IPS DF 6.9 (cell line): ENCODE measurements at regions not wholly inside any gene's neighbourhood (a gene's known extent, or its start where the extent isn't known, plus 50 kb on each side); places are given as distances from the start of the nearest gene placed in this dataset.

Experiments used
- DNase-seq: peaks from one replicate; pipeline ENCODE4 v3.0.0-alpha.2; 2013; ENCODE audit warnings: low read depth, low spot score
- H3K27ac ChIP-seq: one replicate; pipeline ENCODE4 v1.5.1; 2013; ENCODE audit warnings: low read length, control low read depth
- H3K27me3 ChIP-seq: 2 replicates; pipeline ENCODE4 v1.6.1; 2013; ENCODE audit warnings: mild to moderate bottlenecking, low read length; ENCODE audit not compliant: control insufficient read depth, insufficient read depth
- H3K36me3 ChIP-seq: 2 replicates; pipeline ENCODE4 v1.6.1; 2013; ENCODE audit warnings: low read length; ENCODE audit not compliant: control insufficient read depth, insufficient read depth
- H3K4me1 ChIP-seq: 2 replicates; pipeline ENCODE4 v1.6.1; 2013; ENCODE audit warnings: low read length; ENCODE audit not compliant: control insufficient read depth, insufficient read depth
- H3K4me3 ChIP-seq: 2 replicates; pipeline ENCODE4 v1.5.1; 2013; ENCODE audit warnings: mild to moderate bottlenecking, low read length
- H3K9me3 ChIP-seq: 2 replicates; pipeline ENCODE4 v1.6.1; 2013; ENCODE audit warnings: low read length, inconsistent platforms; ENCODE audit not compliant: control insufficient read depth, insufficient read depth
- whole genome bisulfite sequencing: extraction: QIAGEN DNeasy Blood & Tissue Kit; methylation state at CpG from one replicate; pipeline ENCODE4 v1.1.7; 2013; ENCODE audit warnings: mixed read lengths, missing lambda C conversion rate; ENCODE audit not compliant: insufficient read length, insufficient coverage; 5-methylcytosine and 5-hydroxymethylcytosine counted together

GRCh38 chr2:226140594-226140993 is 659.0 kb downstream of the IRS1 start:
- Histone ChIP-seq H3K27me3 (no peaks in the 10 kb centered on the region), H3K36me3 (no peaks in the 10 kb centered on the region), H3K9me3 (no peaks in the 10 kb centered on the region), H3K4me3 (no peak overlapping the region), H3K4me1 (no peaks in the 10 kb centered on the region), H3K27ac (no peak overlapping the region)
- no CpG with 5 or more reads among the region's 2 CpGs for WGBS
- no peak for DNase-seq

DNA sequence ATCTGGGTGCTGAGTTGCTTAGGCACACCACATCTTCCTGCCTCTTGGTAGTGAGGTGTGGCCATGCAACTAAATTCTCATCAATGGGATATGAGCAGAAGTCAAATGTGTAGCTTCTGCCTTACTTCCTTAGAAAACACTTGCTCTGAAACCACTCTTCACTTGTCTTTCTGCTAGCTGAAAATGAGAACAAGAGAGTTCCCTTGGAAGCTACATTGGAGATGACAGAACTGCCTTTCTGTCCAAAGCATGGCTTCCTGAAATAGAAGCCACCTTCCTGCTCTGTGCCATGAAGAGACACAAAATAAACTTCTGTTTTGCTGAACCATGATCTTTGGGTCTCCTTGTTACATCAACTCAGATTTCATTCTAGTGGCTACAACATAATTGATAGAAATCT is 659.9 kb downstream of the IRS1 start:
- Histone ChIP-seq H3K27me3 (no peaks in the 10 kb centered on the region), H3K4me1 (no peaks in the 10 kb centered on the region), H3K27ac (no peak overlapping the region), H3K36me3 (no peaks in the 10 kb centered on the region), H3K9me3 (no peaks in the 10 kb centered on the region), H3K4me3 (no peak overlapping the region)
- DNase-seq = no peak

DNA sequence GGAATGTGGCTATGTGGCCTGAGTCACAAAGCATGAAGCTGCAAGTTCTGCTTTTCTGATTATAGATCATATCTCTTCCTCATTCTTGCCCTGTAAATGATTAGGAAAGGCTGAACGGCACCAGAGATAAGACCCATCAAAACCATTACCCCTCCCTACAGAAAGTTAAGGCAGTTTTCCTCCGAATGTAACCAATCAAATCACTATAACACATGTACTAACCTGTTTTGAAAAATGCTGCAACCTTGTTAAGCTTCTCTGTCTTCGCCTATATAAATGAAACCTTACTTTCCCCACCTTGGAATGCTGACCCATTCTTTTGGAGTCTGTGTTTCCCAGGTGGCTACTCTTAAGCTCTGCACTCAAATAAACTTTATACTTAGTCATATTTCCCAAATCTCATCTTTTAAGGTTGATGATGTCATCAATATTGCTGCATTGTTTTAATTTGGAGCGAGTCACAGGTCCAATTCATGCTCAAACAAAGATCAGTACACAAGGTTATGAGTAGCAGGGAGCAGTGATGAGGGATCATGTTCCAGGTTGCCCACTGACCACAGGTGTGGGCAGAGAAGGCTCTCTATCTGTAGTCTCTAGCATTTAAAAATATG is 662.3 kb downstream of the IRS1 start:
- H3K27ac ChIP-seq = no peak overlapping the region
- H3K4me3 ChIP-seq = no peak overlapping the region
- no peaks in the 10 kb centered on the region for H3K36me3 ChIP-seq
- no CpG with 5 or more reads among the region's 4 CpGs for WGBS
- H3K4me1 ChIP-seq = no peaks in the 10 kb centered on the region
- no peak for DNase-seq
- H3K27me3 ChIP-seq = no peaks in the 10 kb centered on the region
- H3K9me3 ChIP-seq = no peaks in the 10 kb centered on the region

- Histone ChIP-seq H3K27ac (no peak overlapping the region), H3K4me1 (no peaks in the 10 kb centered on the region), H3K36me3 (no peaks in the 10 kb centered on the region), H3K4me3 (no peak overlapping the region), H3K9me3 (no peaks in the 10 kb centered on the region), H3K27me3 (no peaks in the 10 kb centered on the region)
- DNase-seq = no peak
- no CpG with 5 or more reads among the region's 4 CpGs for WGBS
These were observed 662.9 kb downstream of the IRS1 start for GRCh38 chr2:226136739-226137138.

DNA sequence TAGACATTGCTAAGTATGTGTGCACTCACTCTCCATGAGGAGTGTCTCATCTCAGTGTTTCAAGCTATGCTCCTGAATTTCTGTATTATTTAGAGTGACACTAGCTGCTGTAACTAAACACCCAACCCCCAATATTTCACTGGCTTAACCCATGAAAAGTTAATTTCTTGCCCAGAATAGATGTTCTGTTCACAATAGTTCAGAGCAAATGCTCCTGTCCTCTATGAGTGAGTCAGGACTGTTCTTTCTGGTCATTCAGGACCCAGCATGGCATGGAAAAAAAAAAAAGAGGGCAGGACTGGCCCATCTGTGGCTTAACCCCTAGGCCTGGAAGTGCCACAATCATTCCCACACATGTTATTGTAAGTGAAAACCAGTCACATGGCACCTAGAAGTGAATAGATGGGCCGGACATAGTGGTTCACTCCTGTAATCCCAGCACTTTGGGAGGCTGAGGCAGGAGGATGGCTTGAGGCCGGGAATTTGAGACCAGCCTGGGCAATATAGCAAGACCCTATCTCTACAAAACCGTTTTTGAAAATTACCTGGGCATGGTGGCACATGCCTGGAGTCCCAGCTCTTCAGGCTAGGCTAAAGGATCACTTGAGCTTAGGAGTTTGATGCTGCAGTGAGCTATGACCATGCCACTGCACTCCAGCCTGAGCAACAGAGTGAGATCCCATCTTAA is 663.6 kb downstream of the IRS1 start:
- no peaks in the 10 kb centered on the region for H3K27me3 ChIP-seq
- no peaks in the 10 kb centered on the region for H3K4me1 ChIP-seq
- no peaks in the 10 kb centered on the region for H3K36me3 ChIP-seq
- H3K4me3 ChIP-seq = no peak overlapping the region
- H3K27ac ChIP-seq = no peak overlapping the region
- no peaks in the 10 kb centered on the region for H3K9me3 ChIP-seq
- DNase-seq = no peak
- no CpG with 5 or more reads among the region's 3 CpGs for WGBS

DNA sequence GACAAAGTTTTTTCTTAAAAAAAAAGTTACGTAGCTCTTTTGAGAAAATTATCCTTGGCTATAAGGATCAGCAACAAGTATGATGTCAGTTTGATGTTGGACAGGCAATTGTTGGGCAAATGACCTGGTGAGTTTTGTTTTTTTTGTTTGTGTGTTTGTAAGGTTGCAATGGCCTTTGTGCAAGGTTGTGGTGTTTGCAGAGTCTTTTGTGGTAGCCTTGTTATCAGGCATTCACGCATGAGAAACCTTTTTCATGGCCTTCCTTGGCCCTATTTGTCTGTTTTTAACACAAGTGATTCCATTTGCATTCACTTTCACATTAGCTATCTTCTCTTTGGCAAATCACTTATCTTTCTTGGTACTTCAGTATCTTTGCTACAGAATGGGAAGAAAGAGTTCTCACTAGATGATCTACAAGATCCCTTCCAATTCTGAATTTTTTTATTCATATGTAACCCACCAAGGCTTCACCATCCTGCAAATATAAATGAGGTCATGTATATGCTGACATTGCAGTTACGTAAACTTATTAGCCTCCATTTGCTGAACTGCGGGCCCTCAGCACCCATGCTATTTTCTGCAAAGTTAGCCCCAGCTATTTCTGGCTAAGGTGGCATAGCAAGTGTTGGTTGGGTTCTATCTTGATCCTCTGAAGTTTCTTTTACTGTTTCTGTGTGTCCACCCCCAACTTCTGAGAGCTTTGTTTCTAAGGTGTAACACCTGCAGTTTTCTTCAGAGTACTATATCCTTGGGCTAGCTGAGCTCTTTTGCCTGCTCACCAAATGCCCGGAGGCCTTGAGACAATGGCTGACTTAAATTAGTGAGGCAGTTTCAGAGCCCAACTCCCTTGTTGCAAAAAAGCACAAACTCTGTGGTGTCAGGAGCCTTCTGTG is 667.1 kb downstream of the IRS1 start:
- no peak overlapping the region for H3K27ac ChIP-seq
- H3K9me3 ChIP-seq = no peaks in the 10 kb centered on the region
- H3K4me3 ChIP-seq = no peak overlapping the region
- no peaks in the 10 kb centered on the region for H3K4me1 ChIP-seq
- H3K36me3 ChIP-seq = no peaks in the 10 kb centered on the region
- H3K27me3 ChIP-seq = no peaks in the 10 kb centered on the region
- DNase-seq = no peak
- WGBS = no CpG with 5 or more reads among the region's 5 CpGs

GRCh38 chr2:226131299-226131784 is 668.3 kb downstream of the IRS1 start:
- Histone ChIP-seq H3K36me3 (no peaks in the 10 kb centered on the region), H3K27ac (no peak overlapping the region), H3K27me3 (no peaks in the 10 kb centered on the region), H3K9me3 (no peaks in the 10 kb centered on the region), H3K4me1 (no peaks in the 10 kb centered on the region), H3K4me3 (no peak overlapping the region)
- no CpG with 5 or more reads among the region's 2 CpGs for WGBS
- no peak for DNase-seq

GRCh38 chr2:226130192-226130591 is 669.4 kb downstream of the IRS1 start:
- H3K27ac ChIP-seq = no peak overlapping the region
- no peaks in the 10 kb centered on the region for H3K4me1 ChIP-seq
- no peaks in the 10 kb centered on the region for H3K9me3 ChIP-seq
- DNase-seq = no peak
- H3K4me3 ChIP-seq = no peak overlapping the region
- H3K27me3 ChIP-seq = no peaks in the 10 kb centered on the region
- no peaks in the 10 kb centered on the region for H3K36me3 ChIP-seq
- no CpG with 5 or more reads among the region's 2 CpGs for WGBS

GRCh38 chr2:226127682-226128081 is 671.9 kb downstream of the IRS1 start:
- Histone ChIP-seq H3K36me3 (no peaks in the 10 kb centered on the region), H3K27me3 (no peaks in the 10 kb centered on the region), H3K27ac (no peak overlapping the region), H3K9me3 (no peaks in the 10 kb centered on the region), H3K4me1 (no peaks in the 10 kb centered on the region), H3K4me3 (no peak overlapping the region)
- DNase-seq = no peak
- WGBS = no CpG with 5 or more reads among the region's 1 CpG

GRCh38 chr2:226126104-226126503 is 673.5 kb downstream of the IRS1 start:
- no peaks in the 10 kb centered on the region for H3K4me1 ChIP-seq
- H3K36me3 ChIP-seq = no peaks in the 10 kb centered on the region
- H3K4me3 ChIP-seq = no peak overlapping the region
- H3K27me3 ChIP-seq = no peaks in the 10 kb centered on the region
- DNase-seq = no peak
- H3K9me3 ChIP-seq = no peaks in the 10 kb centered on the region
- WGBS = no CpG with 5 or more reads among the region's 1 CpG
- no peak overlapping the region for H3K27ac ChIP-seq
